Upper lobe of left lung (tissue), 6 donors: ENCODE measurements at regions not wholly inside any gene's neighbourhood (a gene's known extent, or its start where the extent isn't known, plus 50 kb on each side); places are given as distances from the start of the nearest gene placed in this dataset.
"Not testable (repeated sequence)": the region's sequence is repeated elsewhere in the genome, so short reads cannot be mapped to it uniquely, and the experiment has no call there.

Experiments used
- ATAC-seq, 2 donors: fragments of 200-7000 bp; cut with Tn5 transposase; one replicate each; pipeline ENCODE4 v1.9.1; 2022; ENCODE audit warnings: mild to moderate bottlenecking in 2 of 2, moderate library complexity in 2 of 2; ENCODE audit not compliant: low FRiP score in 2 of 2
- DNase-seq, 2 donors: peaks; one replicate each; pipeline ENCODE4 v3.0.0-alpha.2; 2019 to 2020
- H3K27ac ChIP-seq, 4 donors: fragments of 200-600 bp; sonication (generic); one replicate each; pipeline ENCODE4 v1.5.1; 2016 to 2019
- H3K27me3 ChIP-seq, 4 donors: fragments of 200-600 bp; sonication (generic); one replicate each; pipeline ENCODE4 v1.5.1; 2017 to 2019
- H3K36me3 ChIP-seq, 4 donors: fragments of 200-600 bp; sonication (generic); one replicate each; pipeline ENCODE4 v1.5.1; 2016 to 2019
- H3K4me1 ChIP-seq, 4 donors: fragments of 200-600 bp; sonication (generic); one replicate each; pipeline ENCODE4 v1.5.1; 2018 to 2019
- H3K4me3 ChIP-seq, 4 donors: fragments of 200-600 bp; sonication (generic); one replicate each; pipeline ENCODE4 v1.5.1; 2017 to 2019; ENCODE audit warnings: mild to moderate bottlenecking in 2 of 4, moderate library complexity in 1 of 4
- H3K9me3 ChIP-seq, 4 donors: fragments of 200-600 bp; sonication (generic); one replicate each; pipeline ENCODE4 v1.5.1; 2018 to 2019
- EP300 ChIP-seq, 4 donors: sonication (generic); formaldehyde crosslinking; IDR thresholded peaks; one replicate each; pipeline ENCODE4 v1.5.1; 2017; ENCODE audit warnings: antibody characterized with exemption in 4 of 4, control low read depth in 2 of 4
- POLR2A ChIP-seq, 4 donors: fragments of 450-650 bp; IDR thresholded peaks; one replicate each; pipeline ENCODE4 v1.5.1; 2016 to 2017; ENCODE audit warnings: antibody characterized with exemption in 4 of 4, mild to moderate bottlenecking in 2 of 4
- POLR2AphosphoS5 ChIP-seq, 2 donors: sonication (generic); formaldehyde crosslinking; IDR thresholded peaks; one replicate each; pipeline ENCODE4 v1.5.1; 2017; ENCODE audit warnings: antibody characterized with exemption in 2 of 2
- WGBS, 2 donors: methylation state at CpG; one replicate each; pipeline ENCODE4 v1.1.5; 2017 to 2018; 5-methylcytosine and 5-hydroxymethylcytosine counted together
- TF ChIP-seq, protein P1 (sequence below), 6 experiments: fragments of 450-650 bp in 4 of 6; fragments of 200-600 bp in 2 of 6; sonication (generic) in 2 of 6; IDR thresholded peaks; one replicate each; pipeline ENCODE4 v1.5.1; 2016 to 2019; ENCODE audit warnings: antibody characterized with exemption in 6 of 6
- donor health status: DM: no; HTN: no; CAD: no; lungs with moderate emphysema.
- donor health status: DM: no; HTN: yes; CAD: no; lungs with severe emphysema.

DNA sequence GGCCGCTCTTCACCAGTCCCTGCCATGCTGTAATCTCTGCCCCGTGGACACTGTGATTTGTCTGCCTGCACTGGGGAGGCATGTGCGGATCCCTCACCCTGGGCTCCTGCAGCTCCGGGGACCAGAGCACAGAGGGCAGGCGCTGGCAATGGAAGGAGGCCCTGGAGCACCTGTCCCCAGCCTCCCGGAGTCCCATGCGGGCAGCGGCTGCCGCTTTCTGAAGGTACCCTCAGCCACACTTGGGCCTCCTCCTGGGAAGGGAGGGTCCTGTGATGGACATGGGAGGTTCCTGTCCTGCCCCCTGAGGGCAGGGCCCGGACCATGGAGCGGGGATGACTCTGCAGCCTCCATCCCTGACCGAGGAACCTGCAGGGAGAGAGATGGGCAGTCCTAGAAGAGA, 297.4 kb upstream of the SFSWAP start:
- ATAC-seq = no peak
- DNase-seq = no peak
- H3K4me3 ChIP-seq = no peak overlapping the region
- H3K36me3 ChIP-seq = no peaks in the 10 kb centered on the region
- H3K27ac ChIP-seq = no peak overlapping the region
- no peaks in the 10 kb centered on the region for H3K4me1 ChIP-seq
- TF ChIP-seq, protein P1, sequence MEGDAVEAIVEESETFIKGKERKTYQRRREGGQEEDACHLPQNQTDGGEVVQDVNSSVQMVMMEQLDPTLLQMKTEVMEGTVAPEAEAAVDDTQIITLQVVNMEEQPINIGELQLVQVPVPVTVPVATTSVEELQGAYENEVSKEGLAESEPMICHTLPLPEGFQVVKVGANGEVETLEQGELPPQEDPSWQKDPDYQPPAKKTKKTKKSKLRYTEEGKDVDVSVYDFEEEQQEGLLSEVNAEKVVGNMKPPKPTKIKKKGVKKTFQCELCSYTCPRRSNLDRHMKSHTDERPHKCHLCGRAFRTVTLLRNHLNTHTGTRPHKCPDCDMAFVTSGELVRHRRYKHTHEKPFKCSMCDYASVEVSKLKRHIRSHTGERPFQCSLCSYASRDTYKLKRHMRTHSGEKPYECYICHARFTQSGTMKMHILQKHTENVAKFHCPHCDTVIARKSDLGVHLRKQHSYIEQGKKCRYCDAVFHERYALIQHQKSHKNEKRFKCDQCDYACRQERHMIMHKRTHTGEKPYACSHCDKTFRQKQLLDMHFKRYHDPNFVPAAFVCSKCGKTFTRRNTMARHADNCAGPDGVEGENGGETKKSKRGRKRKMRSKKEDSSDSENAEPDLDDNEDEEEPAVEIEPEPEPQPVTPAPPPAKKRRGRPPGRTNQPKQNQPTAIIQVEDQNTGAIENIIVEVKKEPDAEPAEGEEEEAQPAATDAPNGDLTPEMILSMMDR (IDR thresholded peaks at IDR 0.05) = no peak
- H3K9me3 ChIP-seq = no peaks in the 10 kb centered on the region
- WGBS, 2 donors = 77 to 92% methylated on average over 8 to 9 of the region's 12 CpGs
- no peaks in the 10 kb centered on the region for H3K27me3 ChIP-seq

DNA sequence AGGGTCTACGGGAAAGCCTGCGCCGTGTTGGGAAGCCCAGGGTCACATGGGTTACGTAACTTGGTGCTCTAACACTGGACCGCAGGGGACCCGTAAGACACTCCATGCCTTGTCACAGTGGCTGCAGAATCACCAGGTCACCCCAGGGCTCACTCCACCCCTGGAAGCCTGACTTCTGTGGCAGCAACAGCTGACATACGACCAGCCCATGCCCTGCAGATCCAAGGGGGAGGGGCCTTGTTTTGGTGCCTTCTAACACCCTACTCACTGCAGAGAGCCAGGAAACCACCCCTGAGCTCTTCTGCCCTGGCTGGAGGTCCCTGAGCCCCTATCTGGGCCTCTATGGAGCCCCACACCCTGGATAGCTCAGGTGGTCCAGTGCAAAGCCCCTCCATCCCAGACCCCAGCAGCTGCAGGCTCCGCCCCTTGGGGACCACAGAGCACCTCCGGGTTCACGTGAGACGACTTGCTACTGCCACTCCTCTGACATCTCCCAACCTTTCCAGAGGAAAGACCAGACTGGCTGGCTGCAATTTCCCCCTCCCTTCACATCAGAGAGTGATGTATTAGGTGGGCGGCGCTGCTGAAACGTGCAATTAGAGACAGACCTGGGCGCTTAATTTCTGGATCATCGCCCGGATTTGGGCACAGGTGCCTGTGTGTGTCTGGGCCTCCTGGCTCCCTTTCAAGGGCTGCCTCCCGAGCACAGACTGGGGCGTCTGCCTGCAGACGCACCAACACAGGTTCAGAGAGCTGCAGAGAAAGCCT, 296.6 kb upstream of the SFSWAP start:
- H3K36me3 ChIP-seq, H3K4me1 ChIP-seq, H3K27ac ChIP-seq, H3K27me3 ChIP-seq, DNase-seq, H3K4me3 ChIP-seq, H3K9me3 ChIP-seq: not testable (repeated sequence)
- WGBS, 2 donors = 44% methylated on average over 7 of the region's 20 CpGs; no CpG with 5 or more reads in 1 of the 2 donors
- peak in 1 of 2 donors; percentile 16 for ATAC-seq

DNA sequence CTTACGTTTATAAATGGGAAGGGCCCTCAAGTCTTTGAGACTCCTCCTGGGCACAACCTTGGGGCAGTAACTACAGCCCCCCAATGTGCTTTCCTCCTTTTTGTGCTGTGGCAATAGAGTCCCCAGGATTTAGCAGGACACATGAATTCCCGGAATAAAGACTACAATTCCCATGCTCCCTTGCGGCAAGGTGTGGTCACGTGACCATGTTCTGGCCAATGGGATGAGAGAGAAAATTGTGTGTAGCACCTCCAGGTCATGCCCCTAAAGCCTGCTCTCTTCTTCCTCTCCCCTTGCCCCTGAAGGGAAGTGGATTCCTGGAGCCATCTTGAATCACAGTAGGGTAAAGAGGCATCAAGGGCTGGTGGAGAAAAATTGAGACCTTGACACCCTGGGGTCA, 295.1 kb upstream of the SFSWAP start:
- no peaks in the 10 kb centered on the region for H3K36me3 ChIP-seq
- no peaks in the 10 kb centered on the region for H3K27me3 ChIP-seq
- 90 to 93% methylated on average over 4 of the region's 4 CpGs for WGBS, 2 donors
- TF ChIP-seq POLR2A (IDR thresholded peaks at IDR 0.05) (no peak), EP300 (IDR thresholded peaks at IDR 0.05) (no peak)
- no peak for ATAC-seq
- H3K27ac ChIP-seq = no peak overlapping the region
- no peak overlapping the region for H3K4me3 ChIP-seq
- H3K9me3 ChIP-seq = no peaks in the 10 kb centered on the region
- no peaks in the 10 kb centered on the region for H3K4me1 ChIP-seq
- no peak for DNase-seq

DNA sequence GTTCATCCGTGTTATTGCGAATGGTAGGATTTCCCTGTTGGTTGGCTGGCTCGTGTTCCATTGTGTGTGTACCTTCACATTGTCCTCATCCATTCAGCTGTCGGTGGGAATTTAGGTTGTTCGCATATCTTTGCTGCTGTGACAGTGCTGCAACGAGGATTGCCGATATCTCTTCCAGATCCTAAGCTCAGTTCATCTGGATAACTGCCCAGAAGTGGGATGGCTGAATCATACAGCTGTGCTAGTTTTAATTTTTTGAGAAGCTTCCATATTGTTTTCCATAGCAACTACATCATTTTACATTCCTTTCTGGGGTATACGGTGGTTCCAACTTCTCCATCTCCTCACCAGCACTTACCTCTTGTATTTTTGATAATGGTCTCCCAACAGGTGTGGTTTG, 292.8 kb upstream of the SFSWAP start:
- TF ChIP-seq, protein P1 (IDR thresholded peaks at IDR 0.05) = no peak
- H3K27ac ChIP-seq = no peak overlapping the region
- no peaks in the 10 kb centered on the region for H3K4me1 ChIP-seq
- H3K27me3 ChIP-seq = no peaks in the 10 kb centered on the region
- DNase-seq (no peak), ATAC-seq (no peak)
- H3K4me3 ChIP-seq = no peak overlapping the region
- H3K36me3 ChIP-seq = no peaks in the 10 kb centered on the region
- H3K9me3 ChIP-seq = no peaks in the 10 kb centered on the region
- 84 to 88% methylated on average over 8 of the region's 8 CpGs for WGBS, 2 donors

DNA sequence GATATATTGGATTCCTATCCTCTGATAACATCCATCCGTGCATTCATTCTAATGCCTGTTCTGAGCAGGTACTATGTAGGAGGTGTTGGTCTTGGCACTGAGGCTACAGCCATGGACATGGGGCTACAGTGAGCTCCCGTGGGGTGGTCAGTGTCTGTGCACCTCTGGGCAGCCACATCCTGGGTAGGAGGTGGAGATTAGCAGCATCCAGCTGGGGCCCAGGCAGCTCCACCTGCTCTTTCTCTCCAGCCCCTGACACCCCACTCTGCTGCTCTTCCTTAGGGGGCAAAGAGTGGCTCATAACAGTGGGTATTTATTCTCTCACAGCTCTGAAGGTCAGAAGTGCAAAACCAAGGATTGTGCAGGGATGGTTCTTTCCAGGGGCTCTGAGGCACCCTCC, 292.0 kb upstream of the SFSWAP start:
- TF ChIP-seq, protein P1 (IDR thresholded peaks at IDR 0.05) = no peak
- no peak for TF ChIP-seq EP300 (IDR thresholded peaks at IDR 0.05)
- TF ChIP-seq POLR2AphosphoS5 (IDR thresholded peaks at IDR 0.05) = no peak
- TF ChIP-seq POLR2A (IDR thresholded peaks at IDR 0.05) = no peak
- no peak for ATAC-seq
- H3K27ac ChIP-seq = no peak overlapping the region
- no peak for DNase-seq
- H3K36me3 ChIP-seq = no peaks in the 10 kb centered on the region
- H3K4me3 ChIP-seq = no peak overlapping the region
- no peaks in the 10 kb centered on the region for H3K4me1 ChIP-seq
- no peaks in the 10 kb centered on the region for H3K27me3 ChIP-seq
- WGBS, 2 donors = 74 to 75% methylated on average over 1 to 2 of the region's 2 CpGs
- peaks cover 0 to 3% (median under 1%) of the 10 kb centered on the region in 4 donors for H3K9me3 ChIP-seq

DNA sequence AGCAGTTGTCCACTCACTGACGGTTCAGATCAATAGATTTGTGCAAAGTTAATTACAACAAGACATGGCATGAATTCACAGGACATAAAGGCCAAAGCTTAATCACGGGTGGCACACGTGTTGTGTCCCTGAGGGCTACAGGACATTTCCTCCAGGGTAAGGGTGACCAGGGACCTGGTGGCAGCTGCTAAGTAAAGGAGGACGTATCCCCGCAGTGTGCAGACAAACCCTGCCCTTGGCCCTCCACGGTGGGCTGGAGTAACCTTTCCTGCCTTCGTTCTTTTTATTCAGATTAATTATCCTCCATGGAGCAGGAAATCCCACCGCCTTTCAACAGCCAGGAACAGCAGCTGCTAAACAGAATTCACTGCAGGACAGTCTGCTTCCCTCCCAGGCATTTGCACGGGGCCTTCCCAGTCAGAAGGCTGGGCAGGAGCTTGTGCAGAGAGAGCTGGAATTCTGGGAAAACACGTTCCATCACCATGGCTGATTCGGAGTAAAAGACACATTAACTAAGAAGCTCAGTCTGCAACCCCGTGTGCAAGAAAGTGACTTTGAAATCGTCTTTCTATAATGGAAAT, 289.9 kb upstream of the SFSWAP start:
- Histone ChIP-seq H3K4me1 (no peaks in the 10 kb centered on the region), H3K27me3 (no peaks in the 10 kb centered on the region), H3K9me3 (peaks cover 0 to 7% (median 5%) of the 10 kb centered on the region in 4 donors), H3K27ac (no peak overlapping the region), H3K36me3 (no peaks in the 10 kb centered on the region), H3K4me3 (no peak overlapping the region)
- ATAC-seq (no peak), DNase-seq (no peak)
- WGBS, 2 donors = 68 to 69% methylated on average over 13 of the region's 13 CpGs
- TF ChIP-seq, protein P1 (IDR thresholded peaks at IDR 0.05) = no peak
- TF ChIP-seq POLR2AphosphoS5 (IDR thresholded peaks at IDR 0.05) (no peak), POLR2A (IDR thresholded peaks at IDR 0.05) (no peak), EP300 (IDR thresholded peaks at IDR 0.05) (no peak)
